A673 (cell line): ENCODE measurements at regions not wholly inside any gene's neighbourhood (a gene's known extent, or its start where the extent isn't known, plus 50 kb on each side); places are given as distances from the start of the nearest gene placed in this dataset.

ENCODE experiments used
- BruUV-seq: library from RNA; stranded (reverse); fragments of 400-500 nt; replicated peaks from 2 replicates; lab custom pipeline; 2021; lab: Mats Ljungman, UMichigan
- CTCF ChIA-PET: fragments of 300-600 bp; sonication (Branson Sonifier 250); formaldehyde crosslinking; loops from one replicate; lab custom pipeline; 2022; ENCODE audit warnings: antibody characterized with exemption; lab: Charles Lee
- POLR2A ChIA-PET: fragments of 300-600 bp; sonication (Branson Sonifier 250); formaldehyde crosslinking; loops from one replicate; lab custom pipeline; 2022; ENCODE audit warnings: antibody characterized with exemption; ENCODE audit not compliant: low non-redundant PET; lab: Charles Lee
- DNase-seq: peaks from one replicate; pipeline ENCODE4 v3.0.0-alpha.2; 2015; ENCODE audit warnings: low spot score
- H3K27ac ChIP-seq: fragments of 200-600 bp; sonication (generic); 2 replicates; pipeline ENCODE4 v1.5.1; 2016; ENCODE audit warnings: mixed run types, low read depth, mild to moderate bottlenecking, mixed read lengths, antibody characterized with exemption, low read length; ENCODE audit not compliant: poor library complexity, severe bottlenecking
- H3K27me3 ChIP-seq: fragments of 200-600 bp; sonication (generic); replicated peaks from 2 replicates; pipeline ENCODE4 v1.6.1; 2017; ENCODE audit warnings: mixed run types, low read depth, mild to moderate bottlenecking, mixed read lengths, antibody characterized with exemption, low read length; ENCODE audit not compliant: insufficient read depth, poor library complexity
- H3K36me3 ChIP-seq: fragments of 200-600 bp; sonication (generic); 2 replicates; pipeline ENCODE4 v1.6.1; 2016; ENCODE audit warnings: mixed run types, mild to moderate bottlenecking, mixed read lengths, antibody characterized with exemption, low read length; ENCODE audit not compliant: insufficient read depth, poor library complexity, severe bottlenecking
- H3K4me1 ChIP-seq: fragments of 200-600 bp; sonication (generic); 2 replicates; pipeline ENCODE4 v1.6.1; 2017; ENCODE audit warnings: mixed run types, mild to moderate bottlenecking, mixed read lengths, antibody characterized with exemption, low read length; ENCODE audit not compliant: insufficient read depth, poor library complexity, severe bottlenecking
- H3K4me3 ChIP-seq: fragments of 200-600 bp; sonication (generic); 2 replicates; pipeline ENCODE4 v1.5.1; 2016; ENCODE audit warnings: low read depth, mixed run types, mild to moderate bottlenecking, mixed read lengths, low read length; ENCODE audit not compliant: poor library complexity, severe bottlenecking
- H3K9me3 ChIP-seq: fragments of 200-600 bp; sonication (generic); 2 replicates; pipeline ENCODE4 v1.6.1; 2016; ENCODE audit warnings: mixed run types, low read depth, mild to moderate bottlenecking, mixed read lengths, antibody characterized with exemption, low read length; ENCODE audit not compliant: poor library complexity, severe bottlenecking
- CTCF ChIP-seq: fragments of 300-800, 200-600 bp; sonication (generic); conservative IDR thresholded peaks from 2 replicates; pipeline ENCODE4 v1.5.1; 2017; ENCODE audit warnings: low read depth, mild to moderate bottlenecking, antibody characterized with exemption, low read length, moderate library complexity, mixed read lengths
- EZH2 ChIP-seq: fragments of 200-600 bp; sonication (generic); IDR thresholded peaks from 2 replicates; pipeline ENCODE4 v1.6.1; 2017; ENCODE audit warnings: borderline replicate concordance, low read depth, mild to moderate bottlenecking, mixed read lengths, antibody characterized with exemption, low read length; ENCODE audit not compliant: poor library complexity, severe bottlenecking
- intact Hi-C: fragments of 100-400 bp; cut with micrococcal nuclease; formaldehyde crosslinking; loops from one replicate; pipeline ENCODE4 v1.10.0; 2022; ENCODE audit not compliant: unreplicated experiment

GRCh38 chr16:86327321-86327720 lies 183.0 kb upstream of the FOXF1 start:
- no peak for DNase-seq
- H3K4me1 ChIP-seq = no peaks in the 10 kb centered on the region
- H3K36me3 ChIP-seq = no peaks in the 10 kb centered on the region
- H3K4me3 ChIP-seq = no peak overlapping the region
- peaks cover 88% of the 10 kb centered on the region for H3K27me3 ChIP-seq
- POLR2A ChIA-PET = no interaction called here
- BruUV-seq = no TSS peak
- intact Hi-C loops = no loop called here
- CTCF ChIA-PET = no interaction called here
- H3K9me3 ChIP-seq = no peaks in the 10 kb centered on the region
- no peak overlapping the region for H3K27ac ChIP-seq
- TF ChIP-seq EZH2 (no peak), CTCF (no peak)

GRCh38 chr16:86330906-86331305 lies 179.4 kb upstream of the FOXF1 start:
- TF ChIP-seq EZH2 = no peak
- H3K27ac ChIP-seq = no peak overlapping the region
- H3K36me3 ChIP-seq = no peaks in the 10 kb centered on the region
- intact Hi-C loops = no loop called here
- POLR2A ChIA-PET = no interaction called here
- no peak for DNase-seq
- BruUV-seq = no TSS peak
- H3K27me3 ChIP-seq = peaks cover 84% of the 10 kb centered on the region
- no peaks in the 10 kb centered on the region for H3K4me1 ChIP-seq
- CTCF ChIA-PET = no interaction called here
- H3K4me3 ChIP-seq = no peak overlapping the region
- no peaks in the 10 kb centered on the region for H3K9me3 ChIP-seq

- no TSS peak for BruUV-seq
Measured at GRCh38 chr16:86334079-86334635, 176.2 kb upstream of the FOXF1 start.

More at GRCh38 chr16:86334079-86334635, 176.2 kb upstream of the FOXF1 start:
- ChIA-PET POLR2A (no interaction called here), CTCF (no interaction called here)
- TF ChIP-seq CTCF (no peak), EZH2 (no peak)
- Histone ChIP-seq H3K9me3 (no peaks in the 10 kb centered on the region), H3K36me3 (no peaks in the 10 kb centered on the region), H3K27me3 (peaks cover 57% of the 10 kb centered on the region), H3K4me1 (no peaks in the 10 kb centered on the region), H3K27ac (no peak overlapping the region), H3K4me3 (no peak overlapping the region)
- no peak for DNase-seq
- intact Hi-C loops = no loop called here
